SH-SY5Y (cell line): ENCODE measurements at regions not wholly inside any gene's neighbourhood (a gene's known extent, or its start where the extent isn't known, plus 50 kb on each side); places are given as distances from the start of the nearest gene placed in this dataset.

ENCODE experiments used
- GATA2 ChIP-seq: IDR thresholded peaks from 2 replicates; pipeline ENCODE4 v1.6.1; 2011; ENCODE audit warnings: mild to moderate bottlenecking, low read depth, low read length
- GATA3 ChIP-seq: IDR thresholded peaks from 2 replicates; pipeline ENCODE4 v1.6.1; 2011; ENCODE audit warnings: low read depth, mild to moderate bottlenecking, low read length, moderate library complexity

DNA sequence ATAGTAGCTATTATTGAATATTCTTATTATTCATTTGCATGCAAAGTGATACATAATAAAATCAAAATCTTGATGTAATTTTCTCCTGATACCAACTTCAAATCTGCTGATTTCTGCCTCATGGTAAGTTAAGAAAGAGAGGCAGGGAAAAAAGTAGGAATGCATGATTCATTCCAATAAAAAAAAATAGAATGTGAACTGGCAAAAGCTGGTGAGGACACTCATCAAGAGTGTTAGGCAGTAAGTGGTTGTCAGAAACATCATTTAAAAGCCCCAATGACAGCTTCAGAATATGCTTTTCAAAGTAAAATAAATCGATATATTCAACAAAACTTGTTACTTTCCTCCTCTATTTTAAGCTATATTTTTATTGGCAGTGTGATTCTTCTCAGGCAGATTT, 979.1 kb downstream of the TECRL start:
- TF ChIP-seq GATA2: no peak
- TF ChIP-seq GATA3: no peak
